ENCODE measurements at regions not wholly inside any gene's neighbourhood (a gene's known extent, or its start where the extent isn't known, plus 50 kb on each side); places are given as distances from the start of the nearest gene placed in this dataset.
A peak's percentile ranks its signal among the peaks of the same experiment; 100 is the strongest.

DNA sequence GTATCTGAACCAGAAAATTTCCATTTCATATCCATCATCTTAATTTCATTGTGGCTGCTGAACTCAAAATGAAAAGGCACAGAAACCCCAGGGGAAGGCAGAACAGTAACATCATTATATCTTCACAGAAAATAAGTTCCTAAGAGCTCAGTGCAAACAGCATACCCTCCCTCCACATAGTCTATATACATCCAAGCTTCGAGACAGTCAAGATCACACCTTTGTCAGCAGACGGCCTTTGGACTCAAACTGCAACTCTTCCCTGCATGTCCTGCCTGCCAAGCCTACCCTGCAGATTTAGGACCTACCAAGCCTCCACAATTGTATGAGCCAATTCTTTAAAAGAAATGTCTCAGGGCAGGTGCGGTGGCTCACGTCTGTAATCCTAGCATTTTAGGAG lies 502.1 kb downstream of the SUCLG1 start:
- ATAC-seq (replicated peaks in 6 of 8): peak in 4 of 8 experiments; percentile 38 to 77 (median 54)
- Histone ChIP-seq H3K4me1 (replicated peaks in 1 of 2) (peaks cover 3 to 25% of the 10 kb centered on the region in 2 donors), H3K27ac (no peak overlapping the region), H3K4me3 (no peak overlapping the region)
- in situ Hi-C loops (cut with MboI; ENCODE audit: low pct_unique_long_range_greater_than_20kb in 2 of 9, low sequenced_read_pairs in 9 of 9, unreplicated experiment in 9 of 9): no loop called here
- 39 to 100% (median 83%) methylated on average over 1 to 4 of the region's 4 CpGs; no CpG with 5 or more reads in 1 of the 10 experiments for whole genome bisulfite sequencing, 10 experiments

DNA sequence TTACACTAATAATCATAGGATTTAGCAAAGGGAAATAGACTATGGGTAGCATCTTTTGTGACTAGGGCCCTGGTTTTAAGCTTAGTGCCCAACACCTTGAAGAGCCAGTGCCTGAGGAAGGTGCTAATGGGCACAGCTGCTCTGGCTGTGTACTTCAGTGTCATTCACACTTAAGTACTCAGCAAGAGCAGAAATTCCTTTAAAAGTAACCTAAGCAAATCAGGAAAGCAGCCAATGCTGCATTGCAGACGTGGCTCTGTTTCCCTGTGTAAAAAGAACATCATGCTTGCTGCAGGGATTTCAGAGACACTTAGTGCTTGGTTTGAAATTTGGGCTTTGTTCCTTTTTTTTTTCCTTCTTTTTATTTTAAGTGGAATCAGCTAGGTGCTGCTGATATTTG lies 505.4 kb downstream of the SUCLG1 start:
- Histone ChIP-seq H3K27ac (no peak overlapping the region), H3K4me3 (no peak overlapping the region), H3K4me1 (replicated peaks in 1 of 2) (peaks cover 3 to 25% of the 10 kb centered on the region in 2 donors)
- in situ Hi-C loops (cut with MboI; ENCODE audit: low pct_unique_long_range_greater_than_20kb in 2 of 9, low sequenced_read_pairs in 9 of 9, unreplicated experiment in 9 of 9): no loop called here
- ATAC-seq (replicated peaks in 6 of 8): peak in 1 of 8 experiments; percentile 44
- WGBS, 10 experiments: 0 to 100% (median 82%) methylated on average over 1 of the region's 1 CpG; no CpG with 5 or more reads in 4 of the 10 experiments

DNA sequence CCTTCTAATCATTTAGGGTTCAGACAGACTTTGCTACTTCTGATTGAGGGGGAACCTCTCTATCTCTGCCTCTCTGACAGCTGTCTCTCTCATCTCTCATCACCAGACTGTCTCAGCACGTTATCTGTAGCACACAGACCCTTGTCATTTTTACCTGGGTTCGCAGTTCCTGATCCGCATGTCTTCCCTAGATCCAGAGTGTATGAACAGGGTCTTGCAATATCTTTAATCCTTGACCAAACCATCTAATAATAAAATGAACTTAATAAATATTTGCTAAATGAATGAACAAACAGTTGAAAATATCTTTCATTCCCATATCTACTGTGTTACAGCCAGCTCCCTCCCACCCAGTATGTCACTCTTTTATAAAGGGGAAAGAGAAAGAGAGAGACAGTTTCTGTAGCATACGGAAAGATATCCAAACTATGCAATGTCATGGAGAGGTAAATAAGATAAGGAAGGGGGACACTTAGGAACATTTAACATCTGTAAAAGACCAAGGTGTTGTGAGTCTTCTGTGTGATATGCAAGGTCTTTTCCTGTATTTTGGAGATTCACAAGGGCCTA lies 507.6 kb downstream of the SUCLG1 start:
- Histone ChIP-seq H3K4me1 (replicated peaks in 1 of 2) (peaks cover 3 to 18% of the 10 kb centered on the region in 2 donors), H3K27ac (no peak overlapping the region), H3K4me3 (no peak overlapping the region)
- no peak for ATAC-seq (replicated peaks in 6 of 8)
- WGBS, 10 experiments: 29 to 100% (median 93%) methylated on average over 1 to 4 of the region's 4 CpGs; no CpG with 5 or more reads in 1 of the 10 experiments
- in situ Hi-C loops (cut with MboI; ENCODE audit: low pct_unique_long_range_greater_than_20kb in 2 of 9, low sequenced_read_pairs in 9 of 9, unreplicated experiment in 9 of 9): no loop called here

DNA sequence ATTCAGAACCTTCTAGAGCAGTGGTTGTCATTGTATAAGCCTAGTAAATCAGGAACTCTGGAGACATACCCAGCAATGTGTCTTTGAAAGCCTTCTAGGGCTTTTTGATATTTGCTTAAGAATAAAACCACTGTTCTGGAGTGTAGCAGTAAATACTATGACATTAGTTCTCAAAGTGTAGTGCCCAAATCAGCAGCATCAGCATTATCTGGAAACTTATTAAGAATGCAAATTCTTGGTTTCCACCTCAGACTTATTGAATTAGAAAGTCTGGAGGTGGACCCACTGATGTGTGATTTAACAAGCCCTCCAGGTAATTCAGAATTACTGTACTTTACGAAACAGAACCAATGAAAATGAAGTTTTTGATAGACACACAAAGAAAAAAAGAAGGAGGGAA lies 509.7 kb downstream of the SUCLG1 start:
- WGBS, 10 experiments: 0 to 89% (median 69%) methylated on average over 1 of the region's 1 CpG; no CpG with 5 or more reads in 1 of the 10 experiments

DNA sequence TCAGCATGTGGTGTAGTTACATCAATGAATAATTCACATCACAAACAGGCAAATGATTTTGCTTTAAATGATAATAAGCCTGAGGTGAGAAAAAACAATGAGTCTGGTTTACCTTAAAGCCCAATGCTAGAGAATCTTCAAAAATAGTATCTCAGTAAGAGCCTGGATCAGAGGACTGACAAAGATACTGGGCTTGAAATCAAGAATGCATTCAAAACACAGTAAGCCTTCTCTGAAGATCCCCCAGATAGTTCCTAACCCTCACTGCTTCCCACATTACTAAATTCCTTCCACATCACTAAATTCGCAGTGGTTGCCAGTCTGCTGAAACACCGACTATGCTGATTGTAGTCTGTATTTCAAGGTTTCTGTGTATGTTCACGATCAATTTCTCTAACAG lies 514.9 kb downstream of the SUCLG1 start:
- in situ Hi-C loops (cut with MboI; ENCODE audit: low pct_unique_long_range_greater_than_20kb in 2 of 9, low sequenced_read_pairs in 9 of 9, unreplicated experiment in 9 of 9): no loop called here
- no peak overlapping the region for H3K27ac ChIP-seq
- no peak overlapping the region for H3K4me3 ChIP-seq
- H3K4me1 ChIP-seq (replicated peaks in 1 of 2): no peaks in the 10 kb centered on the region
- no peak for ATAC-seq (replicated peaks in 6 of 8)
- 0 to 56% (median 43%) methylated on average over 3 of the region's 3 CpGs; no CpG with 5 or more reads in 3 of the 10 experiments for WGBS, 10 experiments

More for the DNA sequence above, 509.7 kb downstream of the SUCLG1 start:
- H3K4me1 ChIP-seq (replicated peaks in 1 of 2): peaks cover 3 to 13% of the 10 kb centered on the region in 2 donors
- no peak overlapping the region for H3K4me3 ChIP-seq
- no peak overlapping the region for H3K27ac ChIP-seq
- in situ Hi-C loops (cut with MboI; ENCODE audit: low pct_unique_long_range_greater_than_20kb in 2 of 9, low sequenced_read_pairs in 9 of 9, unreplicated experiment in 9 of 9): no loop called here
- no peak for ATAC-seq (replicated peaks in 6 of 8)

DNA sequence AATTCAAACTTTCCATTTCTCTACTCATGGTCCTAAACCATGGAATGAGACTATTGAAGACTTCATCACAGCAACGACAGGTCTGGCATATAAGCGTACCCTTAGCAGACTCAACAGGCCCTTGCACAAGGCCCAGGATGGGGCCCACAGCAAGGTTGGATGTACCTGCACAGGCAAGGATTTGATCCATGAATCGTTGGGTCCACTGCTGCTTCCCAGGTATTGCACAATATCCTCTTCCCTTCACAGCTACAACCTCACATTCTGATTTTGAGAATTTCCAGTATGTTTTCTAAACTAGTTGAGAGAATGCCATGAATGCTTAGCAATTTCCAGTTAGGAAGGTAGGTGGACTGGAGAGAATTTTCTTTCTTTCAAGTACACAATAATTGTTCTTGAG lies 515.8 kb downstream of the SUCLG1 start:
- no peak for ATAC-seq (replicated peaks in 6 of 8)
- H3K27ac ChIP-seq: no peak overlapping the region
- 0 to 100% (median 86%) methylated on average over 1 to 3 of the region's 3 CpGs for WGBS, 10 experiments
- H3K4me3 ChIP-seq: no peak overlapping the region
- no peaks in the 10 kb centered on the region for H3K4me1 ChIP-seq (replicated peaks in 1 of 2)
- in situ Hi-C loops (cut with MboI; ENCODE audit: low pct_unique_long_range_greater_than_20kb in 2 of 9, low sequenced_read_pairs in 9 of 9, unreplicated experiment in 9 of 9): no loop called here

DNA sequence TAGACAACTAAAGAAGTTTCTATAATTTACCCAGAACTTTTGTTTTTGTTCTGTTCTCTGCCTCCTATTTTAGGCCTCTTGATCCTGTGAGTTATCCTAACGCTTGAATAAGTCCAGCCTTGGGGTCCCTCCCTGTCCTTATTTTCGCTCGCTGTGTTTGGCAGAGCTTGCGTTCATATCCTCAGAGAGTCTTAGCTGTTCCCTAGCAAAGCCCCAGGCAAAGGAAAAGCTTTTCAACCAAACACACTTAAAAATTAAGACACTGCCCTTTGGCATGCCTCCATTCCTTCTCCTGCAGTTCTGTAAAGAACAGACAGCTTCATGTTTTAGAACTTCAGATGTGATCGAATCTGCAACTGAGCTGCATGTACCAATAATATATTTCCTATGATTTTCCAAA lies 517.2 kb downstream of the SUCLG1 start:
- no peak overlapping the region for H3K27ac ChIP-seq
- in situ Hi-C loops (cut with MboI; ENCODE audit: low pct_unique_long_range_greater_than_20kb in 2 of 9, low sequenced_read_pairs in 9 of 9, unreplicated experiment in 9 of 9): no loop called here
- H3K4me3 ChIP-seq: no peak overlapping the region
- peak in 2 of 8 experiments; percentile 53 to 61 for ATAC-seq (replicated peaks in 6 of 8)
- WGBS, 10 experiments: 17 to 100% (median 92%) methylated on average over 1 to 5 of the region's 5 CpGs; no CpG with 5 or more reads in 1 of the 10 experiments
- no peaks in the 10 kb centered on the region for H3K4me1 ChIP-seq (replicated peaks in 1 of 2)

DNA sequence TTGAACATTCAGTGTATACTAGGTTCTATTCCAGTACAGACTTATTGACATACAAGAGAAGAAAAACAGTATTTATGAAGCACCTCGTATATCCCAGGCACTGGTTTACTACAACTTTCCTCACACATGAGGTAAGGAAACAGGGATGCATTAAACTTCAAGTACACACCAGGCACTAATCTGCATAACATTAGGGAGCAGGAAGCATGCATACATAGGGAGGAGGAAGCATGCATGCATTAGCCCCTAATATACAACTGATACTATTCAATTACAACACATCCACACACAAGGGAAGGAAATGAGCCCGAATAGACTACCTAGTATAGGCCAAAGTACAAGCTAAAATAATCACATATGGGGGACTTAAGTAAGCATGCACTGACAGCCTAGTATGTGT lies 525.3 kb downstream of the SUCLG1 start:
- 0 to 88% (median 0%) methylated on average over 1 to 2 of the region's 2 CpGs; no CpG with 5 or more reads in 2 of the 10 experiments for WGBS, 10 experiments
- H3K4me3 ChIP-seq: no peak overlapping the region
- H3K4me1 ChIP-seq (replicated peaks in 1 of 2): no peaks in the 10 kb centered on the region
- ATAC-seq (replicated peaks in 6 of 8): peak in 3 of 8 experiments; percentile 17 to 62 (median 49)
- in situ Hi-C loops (cut with MboI; ENCODE audit: low pct_unique_long_range_greater_than_20kb in 2 of 9, low sequenced_read_pairs in 9 of 9, unreplicated experiment in 9 of 9): no loop called here
- no peak overlapping the region for H3K27ac ChIP-seq

DNA sequence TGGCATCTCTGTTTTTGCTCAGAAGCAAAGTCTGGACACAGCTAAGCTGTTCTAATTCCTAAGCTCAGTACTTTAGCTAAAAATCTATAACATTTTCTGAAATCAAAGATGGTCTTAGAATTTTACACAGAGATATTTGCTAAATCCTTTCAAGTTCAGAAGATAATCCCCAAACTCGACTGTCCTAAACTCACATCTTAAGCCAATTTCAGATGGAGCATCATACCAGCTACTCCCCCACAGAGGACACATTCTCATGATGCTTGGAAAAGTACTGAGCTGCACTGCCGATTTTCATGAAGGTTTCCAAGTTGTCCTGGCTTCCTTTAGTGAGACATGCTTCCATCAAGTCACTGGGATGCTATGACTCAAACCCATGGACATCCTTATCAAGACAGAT lies 535.5 kb downstream of the SUCLG1 start:
- Histone ChIP-seq H3K4me3 (no peak overlapping the region), H3K4me1 (replicated peaks in 1 of 2) (no peaks in the 10 kb centered on the region), H3K27ac (no peak overlapping the region)
- in situ Hi-C loops (cut with MboI; ENCODE audit: low pct_unique_long_range_greater_than_20kb in 2 of 9, low sequenced_read_pairs in 9 of 9, unreplicated experiment in 9 of 9): no loop called here
- 0 to 100% (median 67%) methylated on average over 1 to 2 of the region's 2 CpGs; no CpG with 5 or more reads in 1 of the 10 experiments for WGBS, 10 experiments
- ATAC-seq (replicated peaks in 6 of 8): no peak

DNA sequence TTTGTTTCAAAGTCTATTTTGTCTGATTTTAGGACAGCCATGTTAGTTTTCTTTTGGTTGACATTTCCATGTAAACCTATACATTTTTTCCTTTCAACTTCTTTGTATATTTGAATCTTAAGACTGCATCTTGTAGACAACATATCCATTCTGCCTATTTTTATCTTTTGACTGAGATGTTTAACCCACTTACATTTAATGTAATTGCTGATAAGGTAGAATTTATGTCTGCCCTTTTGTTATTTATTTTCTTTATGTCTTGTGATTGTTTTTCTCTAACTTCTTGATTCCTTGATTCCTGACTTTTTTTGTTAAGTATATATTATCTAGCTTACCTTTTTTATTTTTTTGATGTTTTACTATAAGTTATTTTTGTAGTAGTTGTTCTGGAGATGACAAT lies 542.5 kb downstream of the SUCLG1 start:
- in situ Hi-C loops (cut with MboI; ENCODE audit: low pct_unique_long_range_greater_than_20kb in 2 of 9, low sequenced_read_pairs in 9 of 9, unreplicated experiment in 9 of 9): no loop called here
- no peak for ATAC-seq (replicated peaks in 6 of 8)

DNA sequence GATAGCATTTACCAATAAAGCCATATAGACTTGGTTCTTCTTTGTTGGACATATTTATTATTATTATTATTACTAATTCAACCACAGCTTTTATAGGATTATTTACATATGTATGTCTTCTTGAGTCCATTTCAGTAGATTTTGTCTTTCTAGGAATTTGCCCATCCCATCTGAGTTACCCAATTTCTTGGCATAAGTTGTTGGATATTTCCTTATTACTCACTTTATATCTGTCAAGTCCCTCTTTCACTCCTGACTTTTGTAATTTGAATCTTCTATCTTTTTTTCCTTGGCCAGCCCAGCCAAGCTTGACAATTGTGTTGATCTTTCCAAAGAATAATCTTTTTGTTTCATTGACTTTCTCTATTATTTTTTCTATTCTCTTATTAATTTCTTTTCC lies 543.7 kb downstream of the SUCLG1 start:
- no peak overlapping the region for H3K4me3 ChIP-seq
- in situ Hi-C loops (cut with MboI; ENCODE audit: low pct_unique_long_range_greater_than_20kb in 2 of 9, low sequenced_read_pairs in 9 of 9, unreplicated experiment in 9 of 9): no loop called here
- no peaks in the 10 kb centered on the region for H3K4me1 ChIP-seq (replicated peaks in 1 of 2)
- no peak overlapping the region for H3K27ac ChIP-seq
- no peak for ATAC-seq (replicated peaks in 6 of 8)

More for the DNA sequence above, 542.5 kb downstream of the SUCLG1 start:
- no peak overlapping the region for H3K4me3 ChIP-seq
- no peak overlapping the region for H3K27ac ChIP-seq
- H3K4me1 ChIP-seq (replicated peaks in 1 of 2): no peaks in the 10 kb centered on the region

DNA sequence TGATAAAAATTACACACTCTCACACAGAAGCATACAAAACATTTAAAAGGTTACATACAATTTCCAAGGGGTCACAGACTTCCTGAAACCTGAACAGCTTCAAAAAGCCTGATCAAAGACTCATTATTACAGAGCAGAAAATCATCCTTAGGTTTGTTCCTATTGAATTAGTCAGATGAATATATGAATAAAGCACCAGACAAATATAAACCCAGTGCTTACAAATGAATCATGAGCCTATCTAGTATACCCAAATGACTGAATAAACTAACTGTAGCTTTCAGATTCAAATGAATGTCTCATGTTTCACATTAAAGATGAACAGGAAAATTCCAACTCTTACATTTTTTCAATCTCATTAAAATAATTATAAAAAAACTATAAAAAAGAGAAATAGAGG lies 550.3 kb downstream of the SUCLG1 start:
- peak in 2 of 8 experiments; percentile 51 to 79 for ATAC-seq (replicated peaks in 6 of 8)
- Histone ChIP-seq H3K27ac (no peak overlapping the region), H3K4me3 (no peak overlapping the region), H3K4me1 (replicated peaks in 1 of 2) (no peaks in the 10 kb centered on the region)
- in situ Hi-C loops (cut with MboI; ENCODE audit: low pct_unique_long_range_greater_than_20kb in 2 of 9, low sequenced_read_pairs in 9 of 9, unreplicated experiment in 9 of 9): no loop called here

DNA sequence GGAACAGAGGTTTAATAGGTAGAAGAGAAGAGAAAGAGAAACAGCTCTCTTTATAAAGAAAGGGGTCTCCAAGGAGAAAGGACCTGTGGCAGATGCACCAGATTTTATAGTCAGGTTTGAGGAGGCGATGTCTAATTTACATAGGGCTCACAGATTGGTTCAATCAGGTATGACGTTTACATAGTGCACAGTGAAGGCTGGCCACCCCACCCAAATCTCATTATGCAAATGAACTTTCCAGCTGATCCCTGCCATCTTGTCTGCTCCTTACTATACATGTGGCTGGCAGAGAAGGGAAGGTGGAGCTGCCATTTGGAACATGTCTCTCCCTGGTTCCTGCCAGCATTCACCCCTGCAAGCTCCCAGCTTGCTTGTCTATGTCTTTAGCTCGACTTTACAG lies 557.8 kb downstream of the SUCLG1 start:
- peak in 6 of 8 experiments; percentile 59 to 77 (median 75) for ATAC-seq (replicated peaks in 6 of 8)
- H3K4me3 ChIP-seq: no peak overlapping the region
- H3K27ac ChIP-seq: no peak overlapping the region
- in situ Hi-C loops (cut with MboI; ENCODE audit: low pct_unique_long_range_greater_than_20kb in 2 of 9, low sequenced_read_pairs in 9 of 9, unreplicated experiment in 9 of 9): no loop called here
- 0 to 100% (median 33%) methylated on average over 1 to 3 of the region's 3 CpGs; no CpG with 5 or more reads in 3 of the 10 experiments for WGBS, 10 experiments
- H3K4me1 ChIP-seq (replicated peaks in 1 of 2): no peaks in the 10 kb centered on the region

DNA sequence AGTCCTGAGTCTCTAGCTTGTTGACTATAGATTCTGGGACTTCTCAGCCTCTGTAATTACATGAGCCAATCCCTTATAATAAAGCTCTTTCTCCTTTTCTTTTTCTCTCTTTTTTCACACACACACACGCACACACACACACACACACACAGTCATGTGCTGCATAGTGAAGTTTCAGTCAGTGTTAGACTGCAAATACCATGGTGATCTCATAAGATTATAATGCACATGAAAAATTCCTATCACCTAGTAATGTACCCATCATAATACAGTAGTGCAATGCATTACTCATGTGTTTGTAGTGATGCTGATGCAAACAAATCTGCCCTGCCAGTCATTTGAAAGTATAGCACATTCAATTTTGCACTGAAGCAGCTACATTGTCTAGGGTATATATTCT lies 558.2 kb downstream of the SUCLG1 start:
- 0 to 80% (median 63%) methylated on average over 1 of the region's 1 CpG; no CpG with 5 or more reads in 5 of the 10 experiments for WGBS, 10 experiments
- Histone ChIP-seq H3K4me1 (replicated peaks in 1 of 2) (no peaks in the 10 kb centered on the region), H3K4me3 (no peak overlapping the region), H3K27ac (no peak overlapping the region)
- in situ Hi-C loops (cut with MboI; ENCODE audit: low pct_unique_long_range_greater_than_20kb in 2 of 9, low sequenced_read_pairs in 9 of 9, unreplicated experiment in 9 of 9): no loop called here
- ATAC-seq (replicated peaks in 6 of 8): peak; percentile 57 to 99 (median 82)

Data from motor neuron (in vitro differentiated cells).